Neural progenitor cell (in vitro differentiated cells): ENCODE measurements at regions not wholly inside any gene's neighbourhood (a gene's known extent, or its start where the extent isn't known, plus 50 kb on each side); places are given as distances from the start of the nearest gene placed in this dataset.

Experiments used
- DNase-seq: peaks from one replicate; pipeline ENCODE4 v3.0.0-alpha.2; 2016; ENCODE audit warnings: low spot score
- H2AFZ ChIP-seq: fragments of 200-600 bp; sonication (generic); replicated peaks from 2 replicates; pipeline ENCODE4 v1.6.1; 2016; ENCODE audit warnings: antibody characterized with exemption
- H3F3A ChIP-seq: fragments of 200-600 bp; sonication (generic); 2 replicates; pipeline ENCODE4 v1.6.1; 2016; ENCODE audit warnings: antibody characterized with exemption, low read depth
- H3K27ac ChIP-seq: fragments of 200-600 bp; sonication (generic); 2 replicates; pipeline ENCODE4 v1.5.1; 2016; ENCODE audit warnings: mild to moderate bottlenecking
- H3K27me3 ChIP-seq: fragments of 200-600 bp; sonication (generic); 2 replicates; pipeline ENCODE4 v1.6.1; 2016; ENCODE audit warnings: mild to moderate bottlenecking, moderate library complexity
- H3K36me3 ChIP-seq: fragments of 200-600 bp; sonication (generic); 2 replicates; pipeline ENCODE4 v1.5.1; 2016
- H3K4me1 ChIP-seq: fragments of 200-600 bp; sonication (generic); 2 replicates; pipeline ENCODE4 v1.6.1; 2016; ENCODE audit warnings: mixed run types
- H3K4me2 ChIP-seq: fragments of 200-600 bp; sonication (generic); 2 replicates; pipeline ENCODE4 v1.6.1; 2016
- H3K4me3 ChIP-seq: fragments of 200-600 bp; sonication (generic); 2 replicates; pipeline ENCODE4 v1.5.1; 2016
- H3K79me2 ChIP-seq: fragments of 200-600 bp; sonication (generic); 2 replicates; pipeline ENCODE4 v1.6.1; 2016; ENCODE audit warnings: low read depth
- H3K9ac ChIP-seq: fragments of 200-600 bp; sonication (generic); 2 replicates; pipeline ENCODE4 v1.6.1; 2016
- H3K9me3 ChIP-seq: fragments of 200-600 bp; sonication (generic); 2 replicates; pipeline ENCODE4 v1.5.1; 2016; ENCODE audit warnings: low read depth
- H4K20me1 ChIP-seq: fragments of 200-600 bp; sonication (generic); 2 replicates; pipeline ENCODE4 v1.6.1; 2016; ENCODE audit warnings: low read depth
- H3K27ac Mint-ChIP-seq: 3 replicates; pipeline ENCODE4 v1.8.0; 2021; ENCODE audit warnings: mixed read lengths
- H3K27me3 Mint-ChIP-seq: 2 replicates; pipeline ENCODE4 v1.8.0; 2022; ENCODE audit warnings: low read depth, mild to moderate bottlenecking, inconsistent platforms, moderate library complexity, mixed read lengths; ENCODE audit not compliant: insufficient read depth
- H3K36me3 Mint-ChIP-seq: 3 replicates; pipeline ENCODE4 v1.8.0; 2021; ENCODE audit warnings: mixed read lengths
- H3K4me1 Mint-ChIP-seq: 3 replicates; pipeline ENCODE4 v1.8.0; 2021; ENCODE audit warnings: mixed read lengths
- H3K4me3 Mint-ChIP-seq: 3 replicates; pipeline ENCODE4 v1.8.0; 2021; ENCODE audit warnings: mild to moderate bottlenecking, moderate library complexity, mixed read lengths
- H3K9me3 Mint-ChIP-seq: 3 replicates; pipeline ENCODE4 v1.8.0; 2020; ENCODE audit warnings: mixed read lengths
- EZH2 ChIP-seq: fragments of 200-600 bp; sonication (generic); IDR thresholded peaks from 2 replicates; pipeline ENCODE4 v1.6.1; 2017; ENCODE audit warnings: antibody characterized with exemption, mild to moderate bottlenecking, moderate library complexity
- EZH2phosphoT487 ChIP-seq: fragments of 200-600 bp; sonication (generic); IDR thresholded peaks from 2 replicates; pipeline ENCODE4 v1.6.1; 2017; ENCODE audit warnings: antibody characterized with exemption
- TF ChIP-seq, protein P1 (sequence below): fragments of 200-600 bp; sonication (generic); IDR thresholded peaks from 2 replicates; pipeline ENCODE4 v1.5.1; 2017; ENCODE audit warnings: antibody characterized with exemption, mild to moderate bottlenecking

DNA sequence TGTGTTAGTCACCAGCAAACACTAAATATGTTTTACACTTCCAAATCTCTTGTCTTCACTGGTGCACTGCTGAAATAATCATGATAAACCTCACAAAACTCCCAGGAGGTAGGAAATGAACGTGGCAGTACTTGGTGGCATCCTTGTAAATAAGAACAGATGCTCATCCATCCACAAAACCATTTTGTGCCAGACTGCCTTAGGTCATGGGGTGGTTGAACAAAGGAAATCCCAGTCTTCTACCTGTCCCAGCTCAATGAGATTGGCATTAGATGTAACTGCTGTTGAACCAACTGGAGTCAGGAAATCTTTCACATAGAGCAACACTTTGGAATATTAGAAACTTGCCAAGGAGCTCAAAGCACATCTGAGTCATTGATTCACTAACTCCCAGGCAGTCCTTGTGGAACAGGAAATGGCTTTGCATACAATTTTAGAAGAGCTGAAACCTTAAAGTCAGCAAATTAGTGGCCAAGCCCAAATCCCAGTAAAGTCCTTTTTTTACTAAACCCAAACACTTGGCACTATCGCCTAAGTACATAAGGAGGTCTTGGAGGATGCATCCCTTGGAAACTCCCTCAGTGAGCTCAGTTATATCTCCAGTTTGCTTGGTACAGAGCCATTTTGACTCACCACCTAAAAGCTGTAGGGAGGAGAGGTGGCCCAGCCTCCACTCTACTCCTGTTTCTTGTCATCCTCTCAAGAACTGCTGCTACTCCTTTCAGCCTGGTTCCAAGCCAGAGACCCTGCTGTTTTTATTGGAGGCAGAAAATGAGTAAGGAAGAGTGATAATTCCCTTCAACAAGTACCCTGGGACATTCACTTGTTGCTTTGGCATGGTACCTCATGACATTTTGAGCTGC, 208.0 kb downstream of the NOVA1 start:
- Histone ChIP-seq H3K27me3 (no peaks in the 10 kb centered on the region), H3K9me3 (no peaks in the 10 kb centered on the region), H3K79me2 (no peaks in the 10 kb centered on the region), H3K4me1 (peaks cover 12% of the 10 kb centered on the region), H3K9ac (no peak overlapping the region), H3K4me3 (no peak overlapping the region), H3K4me2 (no peak overlapping the region), H4K20me1 (no peaks in the 10 kb centered on the region), H3F3A (peaks cover 5% of the 10 kb centered on the region), H3K36me3 (no peaks in the 10 kb centered on the region), H2AFZ (no peak overlapping the region), H3K27ac (no peak overlapping the region)
- no peak overlapping the region for H3K4me3 Mint-ChIP-seq
- H3K9me3 Mint-ChIP-seq: peaks cover 2% of the 10 kb centered on the region
- H3K36me3 Mint-ChIP-seq: no peaks in the 10 kb centered on the region
- peaks cover 61% of the 10 kb centered on the region for H3K4me1 Mint-ChIP-seq
- peak overlapping the region; percentile 55 for H3K27ac Mint-ChIP-seq
- peaks cover 11% of the 10 kb centered on the region for H3K27me3 Mint-ChIP-seq
- no peak for DNase-seq
- no peak for TF ChIP-seq EZH2
- no peak for TF ChIP-seq EZH2phosphoT487
- TF ChIP-seq, protein P1, sequence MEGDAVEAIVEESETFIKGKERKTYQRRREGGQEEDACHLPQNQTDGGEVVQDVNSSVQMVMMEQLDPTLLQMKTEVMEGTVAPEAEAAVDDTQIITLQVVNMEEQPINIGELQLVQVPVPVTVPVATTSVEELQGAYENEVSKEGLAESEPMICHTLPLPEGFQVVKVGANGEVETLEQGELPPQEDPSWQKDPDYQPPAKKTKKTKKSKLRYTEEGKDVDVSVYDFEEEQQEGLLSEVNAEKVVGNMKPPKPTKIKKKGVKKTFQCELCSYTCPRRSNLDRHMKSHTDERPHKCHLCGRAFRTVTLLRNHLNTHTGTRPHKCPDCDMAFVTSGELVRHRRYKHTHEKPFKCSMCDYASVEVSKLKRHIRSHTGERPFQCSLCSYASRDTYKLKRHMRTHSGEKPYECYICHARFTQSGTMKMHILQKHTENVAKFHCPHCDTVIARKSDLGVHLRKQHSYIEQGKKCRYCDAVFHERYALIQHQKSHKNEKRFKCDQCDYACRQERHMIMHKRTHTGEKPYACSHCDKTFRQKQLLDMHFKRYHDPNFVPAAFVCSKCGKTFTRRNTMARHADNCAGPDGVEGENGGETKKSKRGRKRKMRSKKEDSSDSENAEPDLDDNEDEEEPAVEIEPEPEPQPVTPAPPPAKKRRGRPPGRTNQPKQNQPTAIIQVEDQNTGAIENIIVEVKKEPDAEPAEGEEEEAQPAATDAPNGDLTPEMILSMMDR: no peak

DNA sequence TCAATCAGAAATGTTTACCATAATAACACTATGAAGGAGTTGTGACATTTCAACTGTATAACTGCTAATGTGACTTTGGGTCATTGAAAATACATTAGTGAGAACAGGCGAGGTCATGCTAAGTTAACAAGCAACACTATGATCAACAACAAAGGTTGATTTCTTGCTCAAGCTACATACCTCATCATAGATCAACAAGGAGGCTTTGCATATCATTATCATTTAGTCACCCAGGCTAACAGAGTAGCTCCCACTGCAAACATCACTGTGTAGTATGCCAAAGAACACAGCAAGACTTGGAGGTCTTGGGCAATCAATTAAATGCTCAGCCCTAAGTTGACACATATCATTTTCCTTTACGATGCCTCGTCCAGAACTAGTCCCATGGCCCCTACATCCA, 212.5 kb downstream of the NOVA1 start:
- no peaks in the 10 kb centered on the region for H3K79me2 ChIP-seq
- H3K4me2 ChIP-seq: no peak overlapping the region
- H3F3A ChIP-seq: no peaks in the 10 kb centered on the region
- Mint-ChIP-seq H3K4me1 (peaks cover 38% of the 10 kb centered on the region), H3K27me3 (peaks cover 7% of the 10 kb centered on the region), H3K9me3 (peaks cover 2% of the 10 kb centered on the region), H3K27ac (no peak overlapping the region), H3K36me3 (no peaks in the 10 kb centered on the region), H3K4me3 (no peak overlapping the region)
- H3K36me3 ChIP-seq: no peaks in the 10 kb centered on the region
- no peaks in the 10 kb centered on the region for H3K27me3 ChIP-seq
- no peak overlapping the region for H3K4me3 ChIP-seq
- no peak for TF ChIP-seq EZH2
- TF ChIP-seq, protein P1: no peak
- no peak for TF ChIP-seq EZH2phosphoT487
- no peak overlapping the region for H3K9ac ChIP-seq
- H3K4me1 ChIP-seq: no peaks in the 10 kb centered on the region
- H3K9me3 ChIP-seq: no peaks in the 10 kb centered on the region
- no peaks in the 10 kb centered on the region for H4K20me1 ChIP-seq
- no peak for DNase-seq
- H2AFZ ChIP-seq: no peak overlapping the region
- no peak overlapping the region for H3K27ac ChIP-seq

DNA sequence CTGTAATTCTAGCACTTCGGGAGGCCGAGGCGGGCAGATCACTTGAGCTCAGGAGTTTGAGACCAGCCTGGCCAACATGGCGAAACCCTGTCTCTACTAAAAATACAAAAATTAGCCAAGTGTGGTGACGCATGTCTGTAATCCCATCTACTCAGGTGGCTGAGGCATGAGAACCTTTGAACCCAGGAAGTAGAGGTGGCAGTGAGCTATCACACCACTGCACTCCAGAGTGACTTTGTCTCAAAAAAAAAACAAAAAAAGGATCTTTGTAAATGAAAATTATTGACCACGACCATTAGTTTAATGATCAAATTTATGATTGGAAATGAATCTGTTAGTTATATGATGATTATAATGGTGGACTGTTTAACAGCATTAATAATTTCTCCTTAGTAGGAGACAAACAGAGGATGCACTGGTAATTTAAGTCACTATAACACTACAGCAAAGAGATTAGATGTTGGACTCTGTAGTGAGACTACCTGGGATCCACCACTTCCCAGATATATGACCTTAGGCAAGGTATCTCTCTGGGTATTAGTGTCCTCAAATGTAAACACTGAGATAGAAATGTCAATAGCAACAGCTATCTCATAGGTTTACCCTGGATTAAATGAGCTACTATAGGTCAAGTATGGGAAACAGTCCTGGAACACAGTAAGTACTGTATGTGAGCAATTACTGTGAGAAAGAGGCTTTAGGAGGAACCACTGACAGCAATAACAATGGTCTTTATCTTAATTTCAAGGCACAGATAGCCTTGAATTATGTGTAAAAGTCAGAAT, 214.7 kb downstream of the NOVA1 start:
- H4K20me1 ChIP-seq: no peaks in the 10 kb centered on the region
- H3K9ac ChIP-seq: no peak overlapping the region
- no peaks in the 10 kb centered on the region for H3K36me3 ChIP-seq
- no peak overlapping the region for H3K27ac Mint-ChIP-seq
- no peak overlapping the region for H3K4me3 Mint-ChIP-seq
- H3K36me3 Mint-ChIP-seq: no peaks in the 10 kb centered on the region
- peaks cover 9% of the 10 kb centered on the region for H3K27me3 Mint-ChIP-seq
- H3K4me1 Mint-ChIP-seq: peaks cover 18% of the 10 kb centered on the region
- H3K27me3 ChIP-seq: no peaks in the 10 kb centered on the region
- H3K79me2 ChIP-seq: no peaks in the 10 kb centered on the region
- H3K4me3 ChIP-seq: no peak overlapping the region
- no peak for TF ChIP-seq EZH2phosphoT487
- TF ChIP-seq, protein P1: no peak
- no peaks in the 10 kb centered on the region for H3K9me3 ChIP-seq
- peaks cover 14% of the 10 kb centered on the region for H3K9me3 Mint-ChIP-seq
- no peak overlapping the region for H3K27ac ChIP-seq
- H3F3A ChIP-seq: no peaks in the 10 kb centered on the region
- no peak overlapping the region for H2AFZ ChIP-seq
- H3K4me2 ChIP-seq: no peak overlapping the region
- no peak for DNase-seq
- H3K4me1 ChIP-seq: no peaks in the 10 kb centered on the region
